Right lobe of liver (tissue), 4 donors: ENCODE measurements at regions not wholly inside any gene's neighbourhood (a gene's known extent, or its start where the extent isn't known, plus 50 kb on each side); places are given as distances from the start of the nearest gene placed in this dataset.

Source experiments
- CTCF ChIP-seq, 4 donors: fragments of 200-600 bp in 3 of 4; fragments of 450-650 bp in 1 of 4; IDR thresholded peaks; one replicate each; pipeline versions ENCODE4 v1.5.1 to v1.8.0; 2016 to 2022; ENCODE audit warnings: antibody characterized with exemption in 4 of 4, mild to moderate bottlenecking in 2 of 4
- POLR2A ChIP-seq: fragments of 450-650 bp; IDR thresholded peaks from one replicate; pipeline ENCODE4 v1.6.1; 2017; ENCODE audit warnings: antibody characterized with exemption, mild to moderate bottlenecking
- donor health status: DM: no; HTN: no; CAD: no.
- donor health status: DM: no; HTN: no; CAD: no.
- donor health status: DM: no; HTN: yes; CAD: no.

- TF ChIP-seq CTCF (IDR thresholded peaks at IDR 0.05), result no peak
- TF ChIP-seq POLR2A, result no peak
These were observed 90.5 kb upstream of the TTC34 start for GRCh38 chr1:2891923-2892448.
